Tibial nerve (tissue), 4 donors: ENCODE measurements at regions not wholly inside any gene's neighbourhood (a gene's known extent, or its start where the extent isn't known, plus 50 kb on each side); places are given as distances from the start of the nearest gene placed in this dataset.

Source experiments
- DNase-seq, 2 donors: peaks; one replicate each; pipeline ENCODE4 v3.0.0-alpha.2; 2019; ENCODE audit warnings: low spot score in 2 of 2
- H3K27ac ChIP-seq, 4 donors: fragments of 200-600 bp; sonication (generic) in 3 of 4; one replicate each; pipeline ENCODE4 v1.5.1; 2017 to 2019; ENCODE audit warnings: mild to moderate bottlenecking in 1 of 4
- H3K27me3 ChIP-seq, 2 donors: fragments of 200-600 bp; sonication (generic) in 1 of 2; one replicate each; pipeline versions ENCODE4 v1.5.1 to v1.6.0; 2017 to 2019
- H3K36me3 ChIP-seq, 3 donors: fragments of 200-600 bp; sonication (generic); one replicate each; pipeline ENCODE4 v1.5.1; 2018 to 2019
- H3K4me1 ChIP-seq, 4 donors: fragments of 200-600 bp; sonication (generic) in 3 of 4; one replicate each; pipeline ENCODE4 v1.5.1; 2017 to 2019
- H3K4me3 ChIP-seq, 4 donors: fragments of 200-600 bp; sonication (generic) in 3 of 4; one replicate each; pipeline ENCODE4 v1.5.1; 2017 to 2019; ENCODE audit warnings: mild to moderate bottlenecking in 1 of 4, moderate library complexity in 1 of 4
- H3K9me3 ChIP-seq, 4 donors: fragments of 200-600 bp; sonication (generic) in 3 of 4; one replicate each; pipeline ENCODE4 v1.5.1; 2017 to 2019
- EP300 ChIP-seq, 2 donors: sonication (generic); formaldehyde crosslinking; IDR thresholded peaks; one replicate each; pipeline ENCODE4 v1.6.1; 2017; ENCODE audit warnings: antibody characterized with exemption in 2 of 2, mild to moderate bottlenecking in 1 of 2
- POLR2A ChIP-seq, 2 donors: fragments of 450-650 bp; IDR thresholded peaks; one replicate each; pipeline ENCODE4 v1.6.1; 2017; ENCODE audit warnings: antibody characterized with exemption in 2 of 2, mild to moderate bottlenecking in 2 of 2, moderate library complexity in 2 of 2
- WGBS, 2 donors: methylation state at CpG; one replicate each; pipeline ENCODE4 v1.1.5; 2018; 5-methylcytosine and 5-hydroxymethylcytosine counted together
- TF ChIP-seq, protein P1 (sequence below), 5 experiments: fragments of 200-600 bp in 3 of 5; fragments of 450-650 bp in 2 of 5; sonication (generic) in 3 of 5; IDR thresholded peaks; one replicate each; pipeline ENCODE4 v1.5.1; 2016 to 2019; ENCODE audit warnings: antibody characterized with exemption in 5 of 5, mild to moderate bottlenecking in 3 of 5, moderate library complexity in 2 of 5

DNA sequence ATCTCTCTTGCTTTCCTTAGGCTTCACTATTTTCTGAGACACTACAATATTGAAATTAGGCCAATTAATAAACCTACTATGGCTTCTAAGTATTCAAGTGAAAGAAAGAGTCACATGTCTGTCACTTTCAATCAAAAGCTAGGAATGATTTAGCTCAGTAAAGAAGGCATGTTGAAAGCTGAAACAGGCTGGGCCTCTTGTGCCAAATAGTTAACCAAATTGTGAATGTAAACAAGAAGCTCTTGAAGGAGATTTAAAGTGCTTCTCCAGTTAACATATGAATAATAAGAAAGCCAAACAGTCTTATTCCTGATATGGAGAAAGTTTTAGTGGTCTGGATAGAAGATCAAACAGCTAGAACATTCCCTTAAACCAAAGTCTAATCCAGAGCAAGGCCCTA, 236.3 kb downstream of the OTOR start:
- Histone ChIP-seq H3K9me3 (no peaks in the 10 kb centered on the region), H3K4me1 (no peaks in the 10 kb centered on the region), H3K27me3 (no peaks in the 10 kb centered on the region), H3K4me3 (no peak overlapping the region), H3K36me3 (no peaks in the 10 kb centered on the region), H3K27ac (no peak overlapping the region)
- DNase-seq, result no peak
- TF ChIP-seq, protein P1, sequence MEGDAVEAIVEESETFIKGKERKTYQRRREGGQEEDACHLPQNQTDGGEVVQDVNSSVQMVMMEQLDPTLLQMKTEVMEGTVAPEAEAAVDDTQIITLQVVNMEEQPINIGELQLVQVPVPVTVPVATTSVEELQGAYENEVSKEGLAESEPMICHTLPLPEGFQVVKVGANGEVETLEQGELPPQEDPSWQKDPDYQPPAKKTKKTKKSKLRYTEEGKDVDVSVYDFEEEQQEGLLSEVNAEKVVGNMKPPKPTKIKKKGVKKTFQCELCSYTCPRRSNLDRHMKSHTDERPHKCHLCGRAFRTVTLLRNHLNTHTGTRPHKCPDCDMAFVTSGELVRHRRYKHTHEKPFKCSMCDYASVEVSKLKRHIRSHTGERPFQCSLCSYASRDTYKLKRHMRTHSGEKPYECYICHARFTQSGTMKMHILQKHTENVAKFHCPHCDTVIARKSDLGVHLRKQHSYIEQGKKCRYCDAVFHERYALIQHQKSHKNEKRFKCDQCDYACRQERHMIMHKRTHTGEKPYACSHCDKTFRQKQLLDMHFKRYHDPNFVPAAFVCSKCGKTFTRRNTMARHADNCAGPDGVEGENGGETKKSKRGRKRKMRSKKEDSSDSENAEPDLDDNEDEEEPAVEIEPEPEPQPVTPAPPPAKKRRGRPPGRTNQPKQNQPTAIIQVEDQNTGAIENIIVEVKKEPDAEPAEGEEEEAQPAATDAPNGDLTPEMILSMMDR (IDR thresholded peaks at IDR 0.05), result no peak
- TF ChIP-seq POLR2A (IDR thresholded peaks at IDR 0.05) (no peak), EP300 (IDR thresholded peaks at IDR 0.05) (no peak)

DNA sequence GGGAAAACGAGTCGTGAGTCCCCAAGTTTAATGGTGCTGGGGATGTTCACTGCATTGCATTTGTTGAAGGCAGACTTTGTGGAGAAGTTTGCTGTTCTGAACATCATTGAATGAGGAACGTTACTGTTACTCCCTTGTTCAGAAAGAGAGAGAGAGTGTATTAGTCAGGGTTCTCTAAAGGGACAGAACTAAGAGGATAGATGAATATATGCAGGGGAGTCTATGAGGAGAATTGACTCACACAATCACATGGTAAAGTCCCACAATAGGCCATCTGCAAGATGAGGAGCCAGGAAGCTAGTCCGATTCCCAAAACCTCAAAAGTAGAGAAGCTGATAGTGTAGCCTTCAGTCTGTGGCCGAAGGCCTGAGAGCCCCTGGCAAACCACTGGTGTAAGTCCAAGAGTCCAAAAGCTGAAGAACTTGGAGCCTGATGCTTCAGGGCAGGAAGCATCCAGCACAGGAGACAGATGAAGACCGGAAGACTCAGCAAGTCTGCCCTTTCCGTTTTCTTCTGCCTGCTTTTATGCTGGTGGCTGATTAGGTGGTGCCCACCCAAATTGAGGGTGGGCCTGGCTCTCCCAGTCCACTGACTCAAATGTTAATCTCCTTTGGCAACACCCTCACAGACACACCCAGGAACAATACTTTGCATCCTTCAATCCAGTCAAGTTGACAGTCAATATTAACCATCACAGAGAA, 223.5 kb upstream of the PCSK2 start:
- WGBS, 2 donors, result 89 to 92% methylated on average over 7 of the region's 7 CpGs

DNA sequence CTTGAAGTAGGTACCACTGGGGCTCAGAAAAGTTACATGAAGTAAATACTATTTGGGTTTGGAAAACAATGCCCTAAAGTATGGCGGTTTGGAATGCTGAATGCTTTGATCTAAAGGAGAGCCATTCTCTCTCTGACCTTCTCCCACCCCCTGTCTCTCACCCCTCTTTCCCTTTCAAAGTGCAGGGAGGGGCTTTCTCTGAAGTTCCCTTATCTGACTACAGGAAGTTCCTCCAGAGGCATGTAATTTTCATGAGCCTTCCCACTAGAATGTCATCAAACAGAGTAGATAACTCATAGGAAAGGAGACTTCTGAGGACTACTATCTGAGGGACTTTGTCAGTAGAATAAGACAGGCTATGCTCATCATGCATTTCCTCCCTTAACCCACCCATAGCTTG, 216.7 kb upstream of the PCSK2 start:
- no peak overlapping the region for H3K27ac ChIP-seq
- H3K4me3 ChIP-seq, result no peak overlapping the region
- no peaks in the 10 kb centered on the region for H3K4me1 ChIP-seq
- 56 to 61% methylated on average over 1 of the region's 1 CpG for WGBS, 2 donors
- no peak for DNase-seq
- H3K9me3 ChIP-seq, result no peaks in the 10 kb centered on the region
- TF ChIP-seq POLR2A (IDR thresholded peaks at IDR 0.05), result no peak
- TF ChIP-seq EP300 (IDR thresholded peaks at IDR 0.05), result no peak
- TF ChIP-seq, protein P1 (IDR thresholded peaks at IDR 0.05), result no peak
- no peaks in the 10 kb centered on the region for H3K27me3 ChIP-seq
- no peaks in the 10 kb centered on the region for H3K36me3 ChIP-seq

More for the DNA sequence above, 223.5 kb upstream of the PCSK2 start:
- Histone ChIP-seq H3K9me3 (no peaks in the 10 kb centered on the region), H3K27ac (no peak overlapping the region), H3K36me3 (no peaks in the 10 kb centered on the region), H3K4me1 (no peaks in the 10 kb centered on the region), H3K27me3 (no peaks in the 10 kb centered on the region), H3K4me3 (no peak overlapping the region)
- TF ChIP-seq, protein P1 (IDR thresholded peaks at IDR 0.05), result no peak
- TF ChIP-seq EP300 (IDR thresholded peaks at IDR 0.05), result no peak
- DNase-seq, result no peak

DNA sequence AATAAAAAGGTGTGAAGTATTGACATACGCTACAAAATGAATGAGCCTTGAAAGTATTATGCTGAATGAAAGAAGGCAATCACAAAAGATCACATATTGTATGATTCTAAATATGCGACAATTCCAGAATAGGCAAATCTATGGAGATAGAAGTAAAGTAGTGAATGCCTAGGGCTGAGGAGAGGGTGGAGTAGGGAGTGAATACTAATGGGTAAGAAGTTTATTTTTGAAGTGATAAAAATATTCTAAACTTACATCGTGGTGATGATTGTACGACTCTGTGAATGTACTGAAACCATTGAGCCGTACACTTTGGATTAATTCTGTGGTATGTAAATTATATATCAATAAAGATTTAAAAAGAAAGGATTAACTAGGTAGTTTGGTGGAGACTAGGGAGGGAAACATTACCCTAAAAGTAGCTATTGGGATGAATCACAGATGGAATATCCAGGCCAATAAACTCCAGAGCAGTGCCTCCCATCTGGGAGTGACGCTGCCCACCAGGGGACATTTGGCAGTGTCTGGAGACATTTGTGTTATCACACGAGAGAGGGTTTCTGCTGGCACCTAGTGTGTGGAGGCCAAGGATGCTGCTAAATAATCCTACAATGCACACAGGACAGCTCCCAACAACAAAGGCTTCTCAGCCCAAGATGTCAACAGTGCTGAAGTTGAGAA, 214.2 kb upstream of the PCSK2 start:
- no peaks in the 10 kb centered on the region for H3K9me3 ChIP-seq
- H3K36me3 ChIP-seq, result no peaks in the 10 kb centered on the region
- TF ChIP-seq, protein P1 (IDR thresholded peaks at IDR 0.05), result no peak
- TF ChIP-seq POLR2A (IDR thresholded peaks at IDR 0.05), result no peak
- no peak for DNase-seq
- H3K27ac ChIP-seq, result no peak overlapping the region
- 79 to 81% methylated on average over 7 of the region's 7 CpGs for WGBS, 2 donors
- no peak overlapping the region for H3K4me3 ChIP-seq
- H3K4me1 ChIP-seq, result no peaks in the 10 kb centered on the region
- H3K27me3 ChIP-seq, result no peaks in the 10 kb centered on the region

DNA sequence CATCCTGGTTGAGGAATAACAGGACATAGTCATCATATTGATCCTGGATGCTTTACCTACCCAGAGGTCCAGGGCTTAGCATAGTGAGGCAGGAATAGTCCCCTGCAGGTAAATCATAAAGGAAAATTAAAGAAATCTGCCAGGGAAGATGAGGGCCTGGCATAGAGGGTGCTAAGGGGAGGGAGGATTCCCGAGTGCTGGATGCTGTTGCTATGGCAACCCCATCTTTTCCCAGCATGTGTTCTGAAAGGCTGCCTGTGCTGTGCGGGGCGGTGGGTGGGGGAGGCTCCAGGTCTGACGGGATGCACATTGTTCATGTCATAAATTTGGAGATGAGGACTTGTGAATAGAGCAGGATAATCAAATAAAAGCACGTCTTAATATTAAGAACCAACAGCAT, 212.6 kb upstream of the PCSK2 start:
- TF ChIP-seq, protein P1 (IDR thresholded peaks at IDR 0.05), result no peak
- no peak for TF ChIP-seq POLR2A (IDR thresholded peaks at IDR 0.05)
- no peak for TF ChIP-seq EP300 (IDR thresholded peaks at IDR 0.05)
- H3K4me1 ChIP-seq, result no peaks in the 10 kb centered on the region
- no peak for DNase-seq
- H3K27me3 ChIP-seq, result no peaks in the 10 kb centered on the region
- no peak overlapping the region for H3K4me3 ChIP-seq
- no peaks in the 10 kb centered on the region for H3K36me3 ChIP-seq
- WGBS, 2 donors, result 34 to 50% methylated on average over 5 of the region's 5 CpGs
- H3K9me3 ChIP-seq, result no peaks in the 10 kb centered on the region
- no peak overlapping the region for H3K27ac ChIP-seq
